8988T (cell line): ENCODE measurements at regions not wholly inside any gene's neighbourhood (a gene's known extent, or its start where the extent isn't known, plus 50 kb on each side); places are given as distances from the start of the nearest gene placed in this dataset.

Experiments
- DNase-seq: peaks from one replicate; pipeline ENCODE4 v3.0.0; 2011

DNA sequence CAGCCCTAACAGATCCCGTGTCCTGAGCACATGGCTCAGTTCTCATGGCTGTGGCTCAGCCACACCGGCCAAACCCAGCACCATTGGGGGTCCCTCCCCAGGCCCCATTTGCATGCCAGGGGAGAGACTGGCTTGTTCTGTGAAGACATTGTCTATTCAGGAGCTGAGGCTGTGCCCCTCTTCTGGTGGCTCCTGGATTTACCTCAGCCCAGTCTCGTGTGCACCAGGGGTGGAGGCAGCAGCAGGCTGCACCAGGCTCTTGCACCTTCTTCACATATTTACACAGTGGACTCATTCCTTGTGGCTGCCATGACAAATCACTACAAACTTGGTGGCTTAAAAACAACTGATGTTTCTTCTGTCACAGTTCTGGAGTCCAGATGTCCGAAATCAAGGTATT, 92.4 kb upstream of the ITGA6 start:
- no peak for DNase-seq

DNA sequence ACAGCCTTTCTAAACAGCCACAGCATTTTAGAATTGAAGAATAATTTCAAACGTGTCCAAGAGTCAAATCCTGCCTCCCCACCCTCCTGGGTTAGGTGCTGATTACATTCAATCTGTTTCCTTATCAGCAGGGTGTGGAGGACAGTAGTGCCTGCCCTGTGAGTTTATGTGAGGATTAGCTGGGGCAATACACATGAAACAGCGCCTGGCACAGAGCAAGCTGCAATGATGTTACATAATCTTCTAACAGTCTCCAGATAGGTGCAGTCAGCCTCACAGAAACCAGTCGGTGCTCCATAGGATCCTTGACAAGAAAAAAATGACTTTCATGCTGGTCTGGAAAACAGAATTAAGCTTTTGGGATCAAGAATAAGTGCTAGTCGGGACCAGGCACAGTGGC, 91.7 kb upstream of the ITGA6 start:
- no peak for DNase-seq

DNA sequence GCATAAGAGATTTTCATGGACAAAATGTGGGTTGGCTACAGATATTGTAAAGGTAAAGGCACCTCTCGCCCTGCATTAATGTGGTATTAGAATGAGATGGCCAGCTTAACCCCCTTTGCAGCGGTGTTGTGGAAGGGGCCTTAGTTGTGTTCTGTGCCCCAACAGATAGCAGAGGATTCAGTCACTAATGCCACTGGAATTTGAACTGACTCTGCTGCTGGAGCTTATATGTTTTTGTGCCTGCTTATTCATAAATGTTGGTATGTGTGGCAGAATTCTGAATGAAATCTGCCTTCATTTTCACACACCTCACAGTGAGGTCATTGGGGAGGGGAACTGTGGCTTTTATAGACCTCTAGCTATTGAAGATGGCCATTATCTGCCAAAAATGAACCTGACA, 90.7 kb upstream of the ITGA6 start:
- no peak for DNase-seq

GRCh38 chr2:172339371-172340010, 87.9 kb upstream of the ITGA6 start:
- no peak for DNase-seq

GRCh38 chr2:172340394-172340793, 87.0 kb upstream of the ITGA6 start:
- no peak for DNase-seq

DNA sequence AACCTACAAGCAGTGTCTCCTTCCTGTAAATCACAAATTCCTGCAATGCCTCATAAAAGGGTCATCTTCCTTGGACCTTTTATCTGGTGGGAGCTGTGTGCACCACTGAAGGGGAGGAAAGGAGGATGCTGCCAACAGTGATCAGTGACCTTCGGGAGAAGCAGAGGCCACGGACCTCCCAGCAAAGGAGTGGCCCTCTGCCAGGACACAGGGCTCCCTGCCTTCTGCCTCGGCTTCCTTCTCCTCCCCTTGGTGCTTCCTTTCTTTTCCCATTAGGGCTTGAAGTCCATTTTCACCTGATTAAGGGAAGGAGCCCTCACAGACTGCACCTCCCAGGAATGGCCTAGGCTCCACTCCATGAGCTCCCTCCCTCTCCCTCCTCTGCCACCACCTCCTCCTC, 85.3 kb upstream of the ITGA6 start:
- DNase-seq = no peak

- DNase-seq = no peak
Observed at GRCh38 chr2:172342611-172343010, 84.8 kb upstream of the ITGA6 start.

- DNase-seq = no peak
Observed at GRCh38 chr2:172344159-172344558, 83.2 kb upstream of the ITGA6 start.

DNA sequence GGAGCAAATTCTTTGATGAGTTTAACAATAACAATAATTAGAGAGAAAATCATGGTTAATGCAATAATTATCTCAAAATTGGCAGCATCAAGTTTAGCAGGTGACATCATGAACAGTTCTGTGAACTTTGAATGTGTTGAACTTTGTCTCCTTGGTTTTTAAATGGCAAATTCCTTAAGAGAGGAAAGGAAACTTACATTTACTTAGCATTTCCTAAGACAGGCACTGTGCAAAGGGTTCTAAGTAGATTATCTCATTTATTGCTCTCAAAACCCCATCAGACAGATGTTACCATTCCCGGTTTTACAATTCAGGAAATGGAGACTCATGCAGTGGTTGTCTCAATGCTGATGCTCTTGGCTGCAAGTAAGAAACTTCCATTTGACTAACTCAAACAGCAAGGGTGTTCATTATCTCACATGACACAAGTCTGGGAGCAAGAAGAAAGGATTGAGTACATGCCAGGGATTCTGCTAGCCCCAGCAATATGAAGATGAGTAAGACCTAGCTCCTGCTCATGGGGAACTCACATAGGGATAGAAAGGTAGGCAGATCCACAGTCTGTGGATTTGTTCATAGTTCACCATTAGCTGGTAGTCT, 81.3 kb upstream of the ITGA6 start:
- DNase-seq = no peak

DNA sequence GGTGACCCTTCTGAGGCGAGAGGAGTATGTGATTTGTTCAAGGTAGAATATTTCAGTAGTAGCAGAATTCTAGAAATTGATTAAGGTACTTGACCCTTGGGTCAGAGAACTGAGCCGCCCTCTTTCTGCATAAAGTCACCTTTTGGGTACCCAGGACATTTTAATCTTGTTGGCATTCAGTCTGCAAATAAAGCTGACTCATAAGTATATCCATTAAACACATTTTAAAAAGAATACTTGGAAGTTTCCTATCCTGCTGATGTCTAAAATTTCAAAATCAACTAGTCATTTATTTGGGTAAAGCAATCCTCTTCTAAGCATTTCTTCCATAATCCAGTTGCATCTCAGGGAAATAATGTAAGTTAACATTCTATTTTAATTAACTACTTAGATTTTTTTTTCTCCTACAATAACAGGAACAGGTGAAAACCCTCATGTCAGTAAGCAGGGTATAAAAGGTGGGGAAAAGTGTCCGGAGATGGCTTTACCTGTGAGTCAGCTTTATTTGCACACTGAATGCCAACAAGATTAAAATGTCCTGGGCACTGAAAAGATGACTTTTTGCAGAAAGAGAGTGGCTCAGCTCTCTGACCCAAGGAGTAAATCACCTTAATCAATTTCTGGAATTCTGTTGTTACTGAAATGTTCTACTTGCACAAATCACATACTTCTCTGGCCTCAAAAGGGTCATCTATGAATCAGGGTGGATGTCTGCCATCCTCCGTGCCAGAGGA, 78.7 kb upstream of the ITGA6 start:
- DNase-seq = no peak

DNA sequence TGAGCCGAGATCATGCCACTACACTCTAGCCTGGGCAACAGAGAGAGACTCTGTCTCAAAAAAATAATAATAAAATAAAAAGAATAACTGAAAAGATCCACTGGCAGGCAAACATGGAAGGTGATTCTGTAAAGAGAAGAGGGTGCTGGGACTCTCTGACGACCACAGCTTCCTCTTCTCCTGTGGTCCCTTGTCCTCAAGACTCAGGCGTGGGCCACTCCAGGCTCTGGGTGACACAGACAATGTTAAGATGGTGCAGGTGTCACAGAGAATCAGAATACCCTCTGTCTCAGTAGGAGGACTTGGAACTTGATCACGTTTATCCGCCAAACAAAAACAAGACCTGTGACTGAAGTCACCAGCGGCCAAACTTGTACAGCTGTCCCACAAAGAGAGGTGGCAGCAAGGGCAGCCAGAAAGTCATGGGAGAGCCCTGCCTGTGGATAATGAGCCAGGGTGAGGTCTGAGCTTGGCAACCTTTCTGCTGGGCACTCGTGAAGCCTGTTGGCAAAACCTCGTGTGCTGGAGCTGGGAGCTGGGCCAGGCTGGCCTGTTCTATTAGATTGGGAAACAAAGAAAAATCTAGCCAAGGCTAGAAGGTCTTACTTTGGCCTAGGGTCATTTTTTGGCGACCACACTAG, 76.4 kb upstream of the ITGA6 start:
- no peak for DNase-seq

DNA sequence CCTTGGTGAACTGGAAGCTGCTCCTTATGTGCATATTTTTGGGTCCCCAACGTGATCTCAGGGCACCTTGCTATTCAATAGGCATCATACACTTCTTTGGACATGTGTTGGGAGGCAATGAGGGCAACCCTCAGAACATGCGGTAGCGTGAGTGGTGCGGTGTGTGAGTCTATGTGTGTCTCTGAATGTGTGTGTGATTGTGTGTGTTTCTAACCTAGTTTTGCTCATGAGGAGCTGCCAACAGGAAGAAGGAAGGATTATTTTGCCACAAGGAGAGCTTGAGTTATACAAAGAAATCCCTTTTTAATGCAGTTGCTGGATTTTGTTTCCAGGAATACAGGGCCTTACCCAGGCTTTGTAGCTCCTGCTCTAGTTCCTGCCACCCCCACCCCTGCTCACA, 75.8 kb upstream of the ITGA6 start:
- DNase-seq = no peak

- no peak for DNase-seq
Observed at GRCh38 chr2:172354347-172354746, 73.0 kb upstream of the ITGA6 start.

DNA sequence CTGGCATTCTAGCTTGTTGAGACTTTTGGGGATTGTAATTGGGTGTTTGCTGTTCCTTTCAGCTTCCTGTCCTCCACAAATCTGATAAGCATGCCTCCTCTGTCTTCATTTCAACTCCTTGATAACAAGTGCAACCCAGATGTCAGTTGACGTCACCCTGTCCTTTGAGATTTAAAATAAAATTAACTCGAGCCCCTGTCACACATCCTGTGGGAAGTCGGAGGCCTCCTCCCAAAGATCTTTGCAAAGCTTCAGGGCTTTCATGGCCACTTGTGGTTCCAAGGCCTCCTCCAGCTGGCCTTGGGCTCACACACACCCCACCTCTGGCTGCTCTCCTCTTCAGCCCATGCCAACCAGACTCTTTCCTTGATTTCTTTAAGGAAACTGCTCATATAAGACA, 69.9 kb upstream of the ITGA6 start:
- DNase-seq = no peak

DNA sequence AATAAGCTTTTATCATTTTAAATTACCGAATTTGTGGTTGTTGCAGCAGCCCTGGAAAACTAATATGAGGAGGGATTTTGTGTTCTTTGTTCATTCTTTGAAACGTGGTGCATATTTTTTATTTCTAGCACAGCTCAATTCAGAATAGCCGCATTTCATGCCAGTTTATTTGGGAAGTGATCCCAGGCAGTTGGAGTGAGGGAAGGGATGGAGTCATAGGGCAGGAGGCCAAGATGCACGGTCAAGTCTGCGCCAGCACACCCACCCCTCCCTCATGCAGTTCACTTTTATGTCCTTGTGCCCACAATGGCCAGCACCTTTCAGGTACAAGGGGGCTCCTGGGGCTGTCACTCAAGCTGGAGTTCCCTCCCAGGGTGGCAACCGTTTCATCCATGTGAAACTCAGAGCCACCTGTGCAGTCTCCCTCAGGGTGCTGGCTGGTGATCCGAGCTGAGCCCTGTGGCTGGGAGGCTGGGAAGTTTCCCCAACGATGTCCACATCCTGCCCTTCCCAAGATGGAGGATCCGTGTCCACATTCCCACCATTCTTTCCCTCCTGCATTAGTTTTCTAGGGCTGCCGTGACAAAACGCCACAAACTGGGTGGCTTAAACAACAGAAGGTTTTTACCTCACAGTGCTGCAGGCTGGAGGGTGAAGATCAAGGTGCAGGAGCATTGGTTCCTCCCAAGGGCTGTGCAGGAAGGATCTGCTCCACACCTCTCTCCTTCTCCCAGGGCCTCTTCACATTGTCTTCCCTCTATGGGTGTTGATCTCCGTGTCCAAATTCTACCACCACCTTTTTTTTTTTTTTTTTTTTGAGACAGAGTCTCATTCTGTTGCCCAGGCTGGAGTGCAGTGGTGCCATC, 68.5 kb upstream of the ITGA6 start:
- no peak for DNase-seq

GRCh38 chr2:172361360-172361759, 66.0 kb upstream of the ITGA6 start:
- DNase-seq = no peak

DNA sequence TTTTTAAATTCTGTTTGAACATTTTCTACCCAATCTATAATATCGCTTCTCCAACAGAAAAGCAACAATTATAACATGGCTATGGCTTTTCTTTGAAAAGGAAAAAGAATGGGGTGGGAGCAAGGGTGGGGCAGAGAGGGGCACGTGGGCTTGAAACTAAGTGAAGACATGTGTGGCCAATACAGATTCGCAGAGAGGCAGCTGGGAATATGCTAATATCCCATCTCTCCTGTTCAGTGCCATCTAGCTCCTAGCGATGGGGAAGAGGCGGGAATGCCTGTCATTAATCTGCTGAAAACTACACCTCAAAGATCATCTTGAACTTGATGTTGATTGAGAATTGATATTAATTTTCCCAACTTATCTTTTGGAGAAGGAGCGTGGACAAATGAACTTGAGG, 65.5 kb upstream of the ITGA6 start:
- no peak for DNase-seq

- no peak for DNase-seq
Observed at GRCh38 chr2:172364261-172364660, 63.1 kb upstream of the ITGA6 start.

DNA sequence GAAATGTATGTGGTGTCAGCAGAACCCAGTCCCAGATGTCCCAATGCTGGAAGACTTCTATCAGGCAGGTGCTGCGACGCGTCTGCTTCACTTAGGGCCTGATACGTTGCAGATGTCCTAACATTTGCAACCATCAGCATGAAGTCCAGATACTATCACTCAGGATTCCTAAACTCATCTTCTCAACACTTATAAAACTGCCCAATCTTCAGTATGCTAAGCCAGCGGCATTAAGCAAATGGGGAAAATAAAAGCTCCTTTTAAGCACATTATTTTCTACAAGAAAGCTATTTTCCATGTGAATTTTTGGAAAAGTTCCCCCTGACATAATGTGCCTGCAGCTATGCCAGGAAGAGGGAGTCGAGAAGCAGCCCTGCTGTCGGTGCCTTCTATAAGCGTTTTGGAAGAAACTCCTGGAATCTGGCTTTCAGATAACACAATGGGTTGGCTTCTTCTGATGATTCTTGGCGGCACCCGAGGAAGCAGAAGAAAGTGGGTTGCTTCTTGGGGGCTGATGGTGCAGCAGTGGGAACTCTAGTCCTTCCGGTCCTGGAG, 60.7 kb upstream of the ITGA6 start:
- DNase-seq = no peak

- DNase-seq = no peak
Observed at GRCh38 chr2:172370821-172371455, 56.4 kb upstream of the ITGA6 start.

- no peak for DNase-seq
Observed at GRCh38 chr2:172372436-172372835, 55.0 kb upstream of the ITGA6 start.

- no peak for DNase-seq
Observed at GRCh38 chr2:172373076-172373475, 54.3 kb upstream of the ITGA6 start.
